ENCODE measurements at regions not wholly inside any gene's neighbourhood (a gene's known extent, or its start where the extent isn't known, plus 50 kb on each side); places are given as distances from the start of the nearest gene placed in this dataset.

GRCh38 chr11:15906481-15907035 lies 449.8 kb downstream of the SOX6 start:
- no peak for DNase-seq (ENCODE audit: low spot score)
- no peak for TF ChIP-seq CTCF (IDR thresholded peaks at IDR 0.05; ENCODE audit: extremely low read depth, missing control alignments)

GRCh38 chr11:15907806-15908205 lies 448.5 kb downstream of the SOX6 start:
- DNase-seq (ENCODE audit: low spot score): no peak
- no peak for TF ChIP-seq CTCF (IDR thresholded peaks at IDR 0.05; ENCODE audit: extremely low read depth, missing control alignments)

GRCh38 chr11:15909937-15910598 lies 446.3 kb downstream of the SOX6 start:
- no peak for DNase-seq (ENCODE audit: low spot score)
- TF ChIP-seq CTCF (IDR thresholded peaks at IDR 0.05; ENCODE audit: extremely low read depth, missing control alignments): no peak

GRCh38 chr11:15910761-15911160 lies 445.6 kb downstream of the SOX6 start:
- no peak for DNase-seq (ENCODE audit: low spot score)
- no peak for TF ChIP-seq CTCF (IDR thresholded peaks at IDR 0.05; ENCODE audit: extremely low read depth, missing control alignments)

- DNase-seq (ENCODE audit: low spot score): no peak
- TF ChIP-seq CTCF (IDR thresholded peaks at IDR 0.05; ENCODE audit: extremely low read depth, missing control alignments): no peak
Measured at GRCh38 chr11:15911377-15912044, 444.8 kb downstream of the SOX6 start.

GRCh38 chr11:15912291-15912690 lies 444.1 kb downstream of the SOX6 start:
- DNase-seq (ENCODE audit: low spot score): no peak
- no peak for TF ChIP-seq CTCF (IDR thresholded peaks at IDR 0.05; ENCODE audit: extremely low read depth, missing control alignments)

- DNase-seq (ENCODE audit: low spot score): no peak
- TF ChIP-seq CTCF (IDR thresholded peaks at IDR 0.05; ENCODE audit: extremely low read depth, missing control alignments): no peak
Measured at GRCh38 chr11:15912825-15913224, 443.5 kb downstream of the SOX6 start.

Measured in GM20000 (cell line).